Mesothelial cell of epicardium (in vitro differentiated cells): ENCODE measurements at regions not wholly inside any gene's neighbourhood (a gene's known extent, or its start where the extent isn't known, plus 50 kb on each side); places are given as distances from the start of the nearest gene placed in this dataset.

Experiments used
- DNase-seq, 2 experiments: peaks; one replicate each; pipeline ENCODE4 v3.0.0; 2021; ENCODE audit warnings: low spot score in 2 of 2; ENCODE audit not compliant: unreplicated experiment in 2 of 2
- H3K27ac Mint-ChIP-seq: 2 replicates; pipeline ENCODE4 v1.8.0; 2021; ENCODE audit warnings: mixed read lengths
- H3K27me3 Mint-ChIP-seq: 2 replicates; pipeline ENCODE4 v1.8.0; 2021; ENCODE audit warnings: low read depth, mixed read lengths
- H3K36me3 Mint-ChIP-seq: 2 replicates; pipeline ENCODE4 v1.8.0; 2021; ENCODE audit warnings: mixed read lengths
- H3K4me1 Mint-ChIP-seq: 2 replicates; pipeline ENCODE4 v1.8.0; 2021; ENCODE audit warnings: mixed read lengths
- H3K4me3 Mint-ChIP-seq: 2 replicates; pipeline ENCODE4 v1.8.0; 2021; ENCODE audit warnings: mild to moderate bottlenecking, moderate library complexity, mixed read lengths
- H3K9me3 Mint-ChIP-seq: 2 replicates; pipeline ENCODE4 v1.8.0; 2021; ENCODE audit warnings: mixed read lengths
- TF ChIP-seq, protein P1 (sequence below): fragments of 200-600 bp; sonication (generic); IDR thresholded peaks from one replicate; pipeline ENCODE4 v1.5.0; 2021; ENCODE audit warnings: antibody characterized with exemption; ENCODE audit not compliant: unreplicated experiment

DNA sequence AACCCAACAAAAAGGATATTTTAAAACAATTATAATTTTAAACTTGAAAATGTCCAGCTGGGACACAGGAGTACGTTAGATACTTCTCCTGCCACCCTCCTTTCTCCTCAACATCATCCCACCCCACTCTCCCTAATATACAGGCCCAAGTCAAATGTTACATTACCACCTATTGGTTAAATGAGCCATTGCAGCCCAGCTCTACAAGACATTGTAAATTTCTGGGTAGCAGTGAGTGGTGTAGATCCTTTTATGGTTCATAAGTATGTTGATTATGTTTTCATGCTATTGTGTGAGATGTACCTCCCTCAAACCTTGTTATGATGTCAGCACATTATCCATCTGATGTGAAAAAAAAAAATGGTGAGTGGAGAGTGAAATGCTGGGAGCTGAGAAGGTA, 187.1 kb upstream of the BCOR start:
- Mint-ChIP-seq H3K4me1 (no peaks in the 10 kb centered on the region), H3K27ac (no peak overlapping the region), H3K36me3 (no peaks in the 10 kb centered on the region), H3K4me3 (no peak overlapping the region), H3K9me3 (peaks cover 32% of the 10 kb centered on the region), H3K27me3 (no peaks in the 10 kb centered on the region)
- TF ChIP-seq, protein P1, sequence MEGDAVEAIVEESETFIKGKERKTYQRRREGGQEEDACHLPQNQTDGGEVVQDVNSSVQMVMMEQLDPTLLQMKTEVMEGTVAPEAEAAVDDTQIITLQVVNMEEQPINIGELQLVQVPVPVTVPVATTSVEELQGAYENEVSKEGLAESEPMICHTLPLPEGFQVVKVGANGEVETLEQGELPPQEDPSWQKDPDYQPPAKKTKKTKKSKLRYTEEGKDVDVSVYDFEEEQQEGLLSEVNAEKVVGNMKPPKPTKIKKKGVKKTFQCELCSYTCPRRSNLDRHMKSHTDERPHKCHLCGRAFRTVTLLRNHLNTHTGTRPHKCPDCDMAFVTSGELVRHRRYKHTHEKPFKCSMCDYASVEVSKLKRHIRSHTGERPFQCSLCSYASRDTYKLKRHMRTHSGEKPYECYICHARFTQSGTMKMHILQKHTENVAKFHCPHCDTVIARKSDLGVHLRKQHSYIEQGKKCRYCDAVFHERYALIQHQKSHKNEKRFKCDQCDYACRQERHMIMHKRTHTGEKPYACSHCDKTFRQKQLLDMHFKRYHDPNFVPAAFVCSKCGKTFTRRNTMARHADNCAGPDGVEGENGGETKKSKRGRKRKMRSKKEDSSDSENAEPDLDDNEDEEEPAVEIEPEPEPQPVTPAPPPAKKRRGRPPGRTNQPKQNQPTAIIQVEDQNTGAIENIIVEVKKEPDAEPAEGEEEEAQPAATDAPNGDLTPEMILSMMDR = no peak
- DNase-seq = no peak

DNA sequence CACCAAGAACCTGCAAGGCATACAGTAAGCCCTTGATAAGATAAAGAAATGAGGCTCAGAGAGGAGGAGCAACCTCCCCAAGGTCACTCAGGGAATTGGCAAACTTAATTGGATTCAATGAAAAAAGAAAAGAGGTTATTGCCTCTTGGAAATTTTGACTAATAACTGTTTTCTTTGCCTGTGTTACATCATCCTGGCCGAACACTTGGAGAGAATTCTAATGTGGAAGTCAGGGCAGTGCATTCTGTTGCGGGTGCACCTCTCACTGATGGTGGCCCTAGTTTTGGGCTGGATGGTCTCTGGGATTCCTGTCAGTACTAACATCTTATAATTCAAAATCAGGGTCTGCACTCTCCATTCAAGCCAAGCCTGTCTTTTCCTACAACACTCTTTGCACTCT, 186.2 kb upstream of the BCOR start:
- peaks cover 26% of the 10 kb centered on the region for H3K9me3 Mint-ChIP-seq
- H3K27me3 Mint-ChIP-seq = no peaks in the 10 kb centered on the region
- no peaks in the 10 kb centered on the region for H3K4me1 Mint-ChIP-seq
- no peak overlapping the region for H3K4me3 Mint-ChIP-seq
- TF ChIP-seq, protein P1 = no peak
- H3K36me3 Mint-ChIP-seq = no peaks in the 10 kb centered on the region
- no peak overlapping the region for H3K27ac Mint-ChIP-seq
- DNase-seq = no peak

DNA sequence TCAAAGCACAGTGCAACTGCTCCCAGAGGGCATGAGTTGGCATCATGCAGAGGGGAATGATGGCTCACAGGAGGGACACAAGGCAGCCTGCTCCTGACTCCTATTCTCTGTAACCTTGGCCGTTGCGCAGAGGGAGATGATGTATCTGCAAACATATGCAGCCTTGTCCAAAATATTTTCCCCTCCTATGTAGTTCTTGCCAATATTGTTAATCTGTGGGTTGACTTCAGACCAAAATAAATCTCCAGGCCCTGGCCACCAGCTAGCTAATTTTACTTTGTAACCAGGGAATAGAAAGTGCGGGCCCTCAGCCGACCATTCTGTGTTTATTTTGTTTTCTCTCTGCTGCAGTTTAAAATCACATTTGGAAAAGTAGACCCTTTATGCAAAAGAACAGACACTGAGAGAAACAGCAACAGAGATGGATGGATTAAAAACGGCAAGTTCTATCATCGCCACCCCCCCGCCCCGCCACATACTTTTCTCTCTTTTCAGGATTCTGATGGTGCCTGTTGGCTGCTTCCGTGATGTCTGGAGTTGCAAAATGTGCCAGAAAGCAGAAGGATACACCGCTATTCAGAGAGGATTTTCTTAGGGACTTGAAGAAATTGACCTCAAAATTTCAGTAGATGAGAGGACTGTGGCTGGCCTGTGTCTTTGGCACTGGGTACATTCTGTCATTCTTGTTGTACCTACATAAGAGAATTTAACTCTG, 185.3 kb upstream of the BCOR start:
- H3K27ac Mint-ChIP-seq = no peak overlapping the region
- TF ChIP-seq, protein P1 = no peak
- H3K27me3 Mint-ChIP-seq = no peaks in the 10 kb centered on the region
- peaks cover 26% of the 10 kb centered on the region for H3K9me3 Mint-ChIP-seq
- H3K4me1 Mint-ChIP-seq = no peaks in the 10 kb centered on the region
- no peak overlapping the region for H3K4me3 Mint-ChIP-seq
- no peaks in the 10 kb centered on the region for H3K36me3 Mint-ChIP-seq
- no peak for DNase-seq

DNA sequence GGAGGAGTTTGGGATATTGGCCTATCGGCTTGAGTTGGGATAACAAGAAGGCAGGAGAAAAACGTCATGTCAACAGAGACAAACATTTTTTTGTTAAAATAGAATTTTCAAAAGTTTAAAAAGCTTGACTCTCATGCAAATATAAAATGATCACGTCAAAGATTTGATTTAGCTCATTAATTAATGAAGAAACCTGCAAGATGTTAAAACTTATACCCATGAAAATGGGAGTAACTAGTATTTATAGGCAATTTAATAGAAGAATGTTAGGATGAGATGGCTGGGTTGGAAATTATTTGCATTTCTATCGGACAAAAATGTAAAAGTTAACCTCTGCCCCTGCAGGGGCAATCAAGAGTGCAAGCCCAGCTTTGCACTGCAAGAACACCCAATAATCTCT, 184.6 kb upstream of the BCOR start:
- Mint-ChIP-seq H3K27ac (no peak overlapping the region), H3K27me3 (no peaks in the 10 kb centered on the region), H3K36me3 (no peaks in the 10 kb centered on the region), H3K4me3 (no peak overlapping the region), H3K9me3 (peaks cover 22% of the 10 kb centered on the region), H3K4me1 (no peaks in the 10 kb centered on the region)
- DNase-seq = no peak
- TF ChIP-seq, protein P1 = no peak

DNA sequence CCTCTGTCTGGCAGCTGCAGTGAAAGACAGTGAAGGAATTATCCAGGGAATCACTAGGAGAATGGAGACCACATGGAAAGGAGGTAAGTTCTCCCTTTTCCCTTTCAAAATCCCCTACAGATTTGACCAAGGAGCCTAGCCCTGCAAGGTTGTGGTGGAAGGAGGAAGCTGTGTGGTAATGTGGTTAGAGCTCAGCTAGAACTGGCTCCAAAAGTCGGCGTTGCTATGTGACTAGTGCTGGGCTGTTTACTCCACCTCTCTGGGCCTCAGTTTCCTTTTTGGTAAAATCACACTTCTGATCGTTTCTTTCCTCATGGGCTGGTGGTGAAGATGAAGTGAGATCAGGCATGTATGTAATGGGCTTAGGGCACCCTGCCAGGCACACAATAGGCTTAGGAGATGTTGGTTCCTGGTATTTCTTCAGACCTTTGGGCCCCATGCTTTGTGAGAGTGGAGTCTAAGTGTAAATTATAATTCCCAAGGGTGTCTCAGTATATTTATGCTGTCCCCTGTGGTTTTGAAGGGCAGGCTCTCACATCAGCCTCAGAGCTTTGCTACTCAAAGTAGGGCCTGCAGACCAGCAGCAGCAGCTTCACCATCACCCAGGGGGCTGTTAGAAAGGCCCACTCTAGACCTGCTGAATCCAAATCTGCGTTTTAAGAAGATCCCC, 183.7 kb upstream of the BCOR start:
- no peaks in the 10 kb centered on the region for H3K36me3 Mint-ChIP-seq
- H3K27me3 Mint-ChIP-seq = no peaks in the 10 kb centered on the region
- no peak overlapping the region for H3K4me3 Mint-ChIP-seq
- DNase-seq = no peak
- H3K27ac Mint-ChIP-seq = no peak overlapping the region
- TF ChIP-seq, protein P1 = no peak
- H3K9me3 Mint-ChIP-seq = peaks cover 20% of the 10 kb centered on the region
- H3K4me1 Mint-ChIP-seq = no peaks in the 10 kb centered on the region
